HepG2 (cell line): ENCODE measurements at regions not wholly inside any gene's neighbourhood (a gene's known extent, or its start where the extent isn't known, plus 50 kb on each side); places are given as distances from the start of the nearest gene placed in this dataset.

ENCODE experiments used
- ATF7-NPFF ChIP-seq: sonication (generic); formaldehyde crosslinking; IDR thresholded peaks from 2 replicates; pipeline ENCODE4 v1.8.1; 2023; ENCODE audit warnings: mild to moderate bottlenecking, low read depth, missing genetic modification reagents, moderate library complexity
- CBFB ChIP-seq: sonication (generic); formaldehyde crosslinking; IDR thresholded peaks from 2 replicates; pipeline ENCODE4 v1.4.0; 2020; ENCODE audit warnings: missing genetic modification reagents
- FOXK2 ChIP-seq: fragments of 450-650 bp; IDR thresholded peaks from 2 replicates; pipeline ENCODE4 v1.6.1; 2016
- HDAC1 ChIP-seq: sonication (generic); formaldehyde crosslinking; IDR thresholded peaks from 2 replicates; pipeline ENCODE4 v1.5.1; 2020; ENCODE audit warnings: mild to moderate bottlenecking, missing genetic modification reagents
- RAD51 ChIP-seq: fragments of 450-650 bp; IDR thresholded peaks from 2 replicates; pipeline ENCODE4 v1.6.1; 2016; ENCODE audit warnings: borderline replicate concordance
- TCF12 ChIP-seq, 2 experiments: fragments of 450-650 bp in 1 of 2; sonication (generic) in 1 of 2; formaldehyde crosslinking in 1 of 2; IDR thresholded peaks; 2 replicates each; pipeline versions ENCODE4 v1.6.1 to v1.8.0; 2017 to 2022; ENCODE audit warnings: antibody characterized with exemption in 1 of 2, mild to moderate bottlenecking in 1 of 2, missing genetic modification reagents in 1 of 2, moderate library complexity in 1 of 2
- TCF7 ChIP-seq: sonication (generic); IDR thresholded peaks from 2 replicates; pipeline ENCODE4 v1.6.1; 2016; ENCODE audit warnings: antibody characterized with exemption, low read depth
- TMF1 ChIP-seq: sonication (generic); formaldehyde crosslinking; IDR thresholded peaks from 2 replicates; pipeline ENCODE4 v1.8.1; 2022; ENCODE audit warnings: low read depth, missing genetic modification reagents
- ZEB1 ChIP-seq: IDR thresholded peaks from 2 replicates; pipeline ENCODE4 v1.6.1; 2012; ENCODE audit warnings: mild to moderate bottlenecking, low read depth, inconsistent platforms; ENCODE audit not compliant: insufficient replicate concordance
- ZMYM3 ChIP-seq: sonication (generic); formaldehyde crosslinking; IDR thresholded peaks from 2 replicates; pipeline ENCODE4 v1.5.1; 2020; ENCODE audit warnings: mild to moderate bottlenecking, missing genetic modification reagents
- ZNF207 ChIP-seq: fragments of 450-650 bp; IDR thresholded peaks from 2 replicates; pipeline ENCODE4 v1.6.1; 2016; ENCODE audit warnings: antibody characterized with exemption, borderline replicate concordance
- ZNF644 ChIP-seq: IDR thresholded peaks from 2 replicates; pipeline ENCODE4 v1.6.1; 2016; ENCODE audit warnings: low read depth
- ZNF792 ChIP-seq: IDR thresholded peaks from 2 replicates; pipeline ENCODE4 v1.6.1; 2016
- ZNF83 ChIP-seq: sonication (generic); formaldehyde crosslinking; IDR thresholded peaks from 2 replicates; pipeline ENCODE4 v1.4.0; 2020; ENCODE audit warnings: missing genetic modification reagents, mild to moderate bottlenecking, borderline replicate concordance
- TF ChIP-seq, protein P1 (sequence below): sonication (generic); formaldehyde crosslinking; IDR thresholded peaks from 2 replicates; pipeline ENCODE4 v1.5.1; 2020; ENCODE audit warnings: mild to moderate bottlenecking, missing genetic modification reagents, borderline replicate concordance
- TF ChIP-seq, protein P2 (sequence below): sonication (generic); formaldehyde crosslinking; IDR thresholded peaks from 2 replicates; pipeline ENCODE4 v1.4.0; 2020; ENCODE audit warnings: missing genetic modification reagents
- TF ChIP-seq, protein P3 (sequence below): sonication (generic); formaldehyde crosslinking; conservative IDR thresholded peaks from 2 replicates; pipeline ENCODE4 v1.4.0; 2020; ENCODE audit warnings: missing genetic modification reagents
- TF ChIP-seq, protein P4 (sequence below): sonication (generic); formaldehyde crosslinking; IDR thresholded peaks from 2 replicates; pipeline ENCODE4 v1.5.1; 2020; ENCODE audit warnings: missing genetic modification reagents, mild to moderate bottlenecking, borderline replicate concordance
- TF ChIP-seq, protein P5 (sequence below): sonication (generic); formaldehyde crosslinking; conservative IDR thresholded peaks from 2 replicates; pipeline ENCODE4 v1.4.0; 2020; ENCODE audit warnings: mild to moderate bottlenecking, missing genetic modification reagents, moderate library complexity

DNA sequence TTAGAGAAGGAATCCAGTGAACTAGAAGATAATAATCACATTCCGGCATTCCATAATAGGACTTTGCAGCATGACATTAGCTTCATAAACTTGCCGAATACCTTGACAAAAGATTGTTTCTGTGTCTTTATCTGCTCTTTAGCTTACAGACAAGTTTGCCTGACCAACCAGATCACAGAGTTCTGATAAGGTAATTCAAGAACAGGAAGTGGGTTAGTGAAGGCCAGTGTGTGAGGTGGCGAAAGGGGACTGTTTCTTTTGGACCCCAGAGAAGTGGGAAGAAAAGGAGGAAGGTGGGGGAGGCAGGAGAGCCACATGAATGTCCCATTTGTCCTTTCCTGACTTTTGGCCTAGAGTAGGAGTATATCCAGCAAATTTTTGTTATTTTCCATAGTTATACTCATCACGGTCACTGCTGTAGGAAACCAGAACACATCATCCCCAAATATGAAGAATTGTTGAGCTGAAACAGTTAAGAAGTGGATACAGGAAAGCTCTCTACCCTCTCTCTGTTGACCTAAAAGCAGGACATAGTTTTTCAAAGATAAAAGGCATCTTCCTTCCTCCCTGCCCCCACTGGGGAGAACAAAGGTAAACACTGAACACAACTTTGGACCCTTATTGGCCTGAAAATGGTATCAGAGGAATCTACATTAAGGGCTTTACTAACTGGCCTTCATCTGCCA, 72.4 kb upstream of the TNFAIP3 start (continued):
- no peak for TF ChIP-seq TCF12 (IDR thresholded peaks at IDR 0.05)
- TF ChIP-seq TCF12 (CRISPR knock-in tag; IDR thresholded peaks at IDR 0.05): peak; percentile 94
- no peak for TF ChIP-seq ZNF207
- TF ChIP-seq, protein P1, sequence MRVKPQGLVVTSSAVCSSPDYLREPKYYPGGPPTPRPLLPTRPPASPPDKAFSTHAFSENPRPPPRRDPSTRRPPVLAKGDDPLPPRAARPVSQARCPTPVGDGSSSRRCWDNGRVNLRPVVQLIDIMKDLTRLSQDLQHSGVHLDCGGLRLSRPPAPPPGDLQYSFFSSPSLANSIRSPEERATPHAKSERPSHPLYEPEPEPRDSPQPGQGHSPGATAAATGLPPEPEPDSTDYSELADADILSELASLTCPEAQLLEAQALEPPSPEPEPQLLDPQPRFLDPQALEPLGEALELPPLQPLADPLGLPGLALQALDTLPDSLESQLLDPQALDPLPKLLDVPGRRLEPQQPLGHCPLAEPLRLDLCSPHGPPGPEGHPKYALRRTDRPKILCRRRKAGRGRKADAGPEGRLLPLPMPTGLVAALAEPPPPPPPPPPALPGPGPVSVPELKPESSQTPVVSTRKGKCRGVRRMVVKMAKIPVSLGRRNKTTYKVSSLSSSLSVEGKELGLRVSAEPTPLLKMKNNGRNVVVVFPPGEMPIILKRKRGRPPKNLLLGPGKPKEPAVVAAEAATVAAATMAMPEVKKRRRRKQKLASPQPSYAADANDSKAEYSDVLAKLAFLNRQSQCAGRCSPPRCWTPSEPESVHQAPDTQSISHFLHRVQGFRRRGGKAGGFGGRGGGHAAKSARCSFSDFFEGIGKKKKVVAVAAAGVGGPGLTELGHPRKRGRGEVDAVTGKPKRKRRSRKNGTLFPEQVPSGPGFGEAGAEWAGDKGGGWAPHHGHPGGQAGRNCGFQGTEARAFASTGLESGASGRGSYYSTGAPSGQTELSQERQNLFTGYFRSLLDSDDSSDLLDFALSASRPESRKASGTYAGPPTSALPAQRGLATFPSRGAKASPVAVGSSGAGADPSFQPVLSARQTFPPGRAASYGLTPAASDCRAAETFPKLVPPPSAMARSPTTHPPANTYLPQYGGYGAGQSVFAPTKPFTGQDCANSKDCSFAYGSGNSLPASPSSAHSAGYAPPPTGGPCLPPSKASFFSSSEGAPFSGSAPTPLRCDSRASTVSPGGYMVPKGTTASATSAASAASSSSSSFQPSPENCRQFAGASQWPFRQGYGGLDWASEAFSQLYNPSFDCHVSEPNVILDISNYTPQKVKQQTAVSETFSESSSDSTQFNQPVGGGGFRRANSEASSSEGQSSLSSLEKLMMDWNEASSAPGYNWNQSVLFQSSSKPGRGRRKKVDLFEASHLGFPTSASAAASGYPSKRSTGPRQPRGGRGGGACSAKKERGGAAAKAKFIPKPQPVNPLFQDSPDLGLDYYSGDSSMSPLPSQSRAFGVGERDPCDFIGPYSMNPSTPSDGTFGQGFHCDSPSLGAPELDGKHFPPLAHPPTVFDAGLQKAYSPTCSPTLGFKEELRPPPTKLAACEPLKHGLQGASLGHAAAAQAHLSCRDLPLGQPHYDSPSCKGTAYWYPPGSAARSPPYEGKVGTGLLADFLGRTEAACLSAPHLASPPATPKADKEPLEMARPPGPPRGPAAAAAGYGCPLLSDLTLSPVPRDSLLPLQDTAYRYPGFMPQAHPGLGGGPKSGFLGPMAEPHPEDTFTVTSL: peak; percentile 100
- TF ChIP-seq, protein P2, sequence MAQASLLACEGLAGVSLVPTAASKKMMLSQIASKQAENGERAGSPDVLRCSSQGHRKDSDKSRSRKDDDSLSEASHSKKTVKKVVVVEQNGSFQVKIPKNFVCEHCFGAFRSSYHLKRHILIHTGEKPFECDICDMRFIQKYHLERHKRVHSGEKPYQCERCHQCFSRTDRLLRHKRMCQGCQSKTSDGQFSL (CRISPR knock-in tag): no peak
- no peak for TF ChIP-seq ZNF83 (CRISPR knock-in tag)
- TF ChIP-seq ZNF644 (CRISPR knock-in tag): peak; percentile 95
- TF ChIP-seq, protein P3, sequence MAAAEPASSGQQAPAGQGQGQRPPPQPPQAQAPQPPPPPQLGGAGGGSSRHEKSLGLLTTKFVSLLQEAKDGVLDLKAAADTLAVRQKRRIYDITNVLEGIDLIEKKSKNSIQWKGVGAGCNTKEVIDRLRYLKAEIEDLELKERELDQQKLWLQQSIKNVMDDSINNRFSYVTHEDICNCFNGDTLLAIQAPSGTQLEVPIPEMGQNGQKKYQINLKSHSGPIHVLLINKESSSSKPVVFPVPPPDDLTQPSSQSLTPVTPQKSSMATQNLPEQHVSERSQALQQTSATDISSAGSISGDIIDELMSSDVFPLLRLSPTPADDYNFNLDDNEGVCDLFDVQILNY (CRISPR knock-in tag): no peak
- TF ChIP-seq TCF7: peak; percentile 99
- peak; percentile 88 for TF ChIP-seq ZEB1
- no peak for TF ChIP-seq RAD51
- TF ChIP-seq TMF1 (CRISPR knock-in tag): peak; percentile 69; the same call in 1 of the 2 replicates
- TF ChIP-seq, protein P4, sequence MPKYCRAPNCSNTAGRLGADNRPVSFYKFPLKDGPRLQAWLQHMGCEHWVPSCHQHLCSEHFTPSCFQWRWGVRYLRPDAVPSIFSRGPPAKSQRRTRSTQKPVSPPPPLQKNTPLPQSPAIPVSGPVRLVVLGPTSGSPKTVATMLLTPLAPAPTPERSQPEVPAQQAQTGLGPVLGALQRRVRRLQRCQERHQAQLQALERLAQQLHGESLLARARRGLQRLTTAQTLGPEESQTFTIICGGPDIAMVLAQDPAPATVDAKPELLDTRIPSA: no peak
- peak; percentile 87 for TF ChIP-seq FOXK2
- TF ChIP-seq ZMYM3: peak; percentile 84
- TF ChIP-seq ZNF792: peak; percentile 92
- TF ChIP-seq, protein P5, sequence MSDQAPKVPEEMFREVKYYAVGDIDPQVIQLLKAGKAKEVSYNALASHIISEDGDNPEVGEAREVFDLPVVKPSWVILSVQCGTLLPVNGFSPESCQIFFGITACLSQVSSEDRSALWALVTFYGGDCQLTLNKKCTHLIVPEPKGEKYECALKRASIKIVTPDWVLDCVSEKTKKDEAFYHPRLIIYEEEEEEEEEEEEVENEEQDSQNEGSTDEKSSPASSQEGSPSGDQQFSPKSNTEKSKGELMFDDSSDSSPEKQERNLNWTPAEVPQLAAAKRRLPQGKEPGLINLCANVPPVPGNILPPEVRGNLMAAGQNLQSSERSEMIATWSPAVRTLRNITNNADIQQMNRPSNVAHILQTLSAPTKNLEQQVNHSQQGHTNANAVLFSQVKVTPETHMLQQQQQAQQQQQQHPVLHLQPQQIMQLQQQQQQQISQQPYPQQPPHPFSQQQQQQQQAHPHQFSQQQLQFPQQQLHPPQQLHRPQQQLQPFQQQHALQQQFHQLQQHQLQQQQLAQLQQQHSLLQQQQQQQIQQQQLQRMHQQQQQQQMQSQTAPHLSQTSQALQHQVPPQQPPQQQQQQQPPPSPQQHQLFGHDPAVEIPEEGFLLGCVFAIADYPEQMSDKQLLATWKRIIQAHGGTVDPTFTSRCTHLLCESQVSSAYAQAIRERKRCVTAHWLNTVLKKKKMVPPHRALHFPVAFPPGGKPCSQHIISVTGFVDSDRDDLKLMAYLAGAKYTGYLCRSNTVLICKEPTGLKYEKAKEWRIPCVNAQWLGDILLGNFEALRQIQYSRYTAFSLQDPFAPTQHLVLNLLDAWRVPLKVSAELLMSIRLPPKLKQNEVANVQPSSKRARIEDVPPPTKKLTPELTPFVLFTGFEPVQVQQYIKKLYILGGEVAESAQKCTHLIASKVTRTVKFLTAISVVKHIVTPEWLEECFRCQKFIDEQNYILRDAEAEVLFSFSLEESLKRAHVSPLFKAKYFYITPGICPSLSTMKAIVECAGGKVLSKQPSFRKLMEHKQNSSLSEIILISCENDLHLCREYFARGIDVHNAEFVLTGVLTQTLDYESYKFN (CRISPR knock-in tag): peak; percentile 100
- TF ChIP-seq ATF7-NPFF: peak; percentile 57; the same call in 1 of the 2 replicates
- TF ChIP-seq CBFB (CRISPR knock-in tag): 0 out of 2 replicates have a peak, but pooled peaks have one; percentile 40
- peak; percentile 95 for TF ChIP-seq HDAC1 (CRISPR knock-in tag)
